Frontal cortex (tissue), 3 donors: ENCODE measurements at regions not wholly inside any gene's neighbourhood (a gene's known extent, or its start where the extent isn't known, plus 50 kb on each side); places are given as distances from the start of the nearest gene placed in this dataset.
"Not testable (repeated sequence)": the region's sequence is repeated elsewhere in the genome, so short reads cannot be mapped to it uniquely, and the experiment has no call there.

ENCODE experiments used
- DNase-seq, 2 donors: peaks; one replicate each; pipeline ENCODE4 v3.0.0; 2012; ENCODE audit warnings: low spot score in 2 of 2
- FAIRE-seq: peaks from 2 replicates; lab custom pipeline; 2012; peaks lifted over from hg19 to GRCh38; lab: Jason Lieb, UNC
- donor health status: control.
- donor health status: control.
- donor health status: control.

DNA sequence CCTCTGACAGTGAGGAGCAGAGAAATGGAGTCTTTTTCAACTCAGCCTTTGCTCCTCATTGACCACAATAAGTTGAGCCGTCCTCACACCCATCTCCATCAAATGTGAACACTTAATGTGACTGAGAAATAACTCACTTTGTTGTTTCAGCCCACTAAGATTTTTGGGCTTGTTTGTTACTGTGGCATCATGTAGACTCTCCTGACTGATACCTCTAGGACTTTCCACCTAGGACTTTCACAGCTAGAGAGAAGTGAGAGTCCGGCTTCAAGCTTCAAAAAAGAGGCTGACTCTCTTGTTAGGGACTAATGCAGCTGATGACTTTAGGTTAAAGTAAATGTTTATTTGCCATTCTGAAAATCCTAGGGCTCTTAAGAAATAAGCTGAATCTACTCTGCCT, 435.0 kb downstream of the TMEM114 start:
- FAIRE-seq (no peak), DNase-seq (no peak)

DNA sequence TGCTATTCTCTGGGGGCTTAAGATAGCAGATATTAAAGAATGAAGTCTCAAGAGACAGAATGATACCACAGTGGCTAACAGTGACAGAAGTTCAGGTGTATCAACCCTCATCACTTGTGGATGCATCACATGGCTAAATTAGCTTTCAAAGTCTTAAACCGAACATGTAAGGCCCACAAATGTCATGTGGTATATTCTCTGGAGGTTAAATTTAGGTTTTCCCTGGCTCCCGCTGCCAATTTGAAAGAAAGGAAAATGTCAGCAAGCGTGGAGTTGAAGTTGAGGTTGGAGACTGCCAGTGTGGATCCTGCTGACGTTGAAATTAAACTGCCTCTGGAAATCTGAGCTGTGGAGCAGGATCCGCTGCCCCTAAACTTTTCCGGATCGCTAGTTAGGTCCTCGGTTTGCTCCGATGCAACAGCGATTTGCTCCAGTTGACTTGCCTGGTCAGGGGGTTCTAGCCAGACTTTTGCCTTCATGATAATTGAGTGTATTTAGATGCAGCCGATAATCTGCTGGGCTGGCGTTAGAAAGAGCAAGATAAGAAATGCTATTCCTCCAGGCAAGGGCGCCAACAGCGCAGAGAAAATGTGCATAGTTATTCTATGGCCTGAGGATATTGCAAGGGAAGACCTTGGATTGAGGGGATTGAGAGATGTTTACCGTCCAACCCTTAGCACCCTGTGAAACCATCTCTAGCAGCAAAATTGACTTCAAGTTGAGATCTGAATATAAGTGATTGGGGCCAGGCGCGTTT, 443.9 kb downstream of the TMEM114 start:
- FAIRE-seq (no peak), DNase-seq (no peak)

DNA sequence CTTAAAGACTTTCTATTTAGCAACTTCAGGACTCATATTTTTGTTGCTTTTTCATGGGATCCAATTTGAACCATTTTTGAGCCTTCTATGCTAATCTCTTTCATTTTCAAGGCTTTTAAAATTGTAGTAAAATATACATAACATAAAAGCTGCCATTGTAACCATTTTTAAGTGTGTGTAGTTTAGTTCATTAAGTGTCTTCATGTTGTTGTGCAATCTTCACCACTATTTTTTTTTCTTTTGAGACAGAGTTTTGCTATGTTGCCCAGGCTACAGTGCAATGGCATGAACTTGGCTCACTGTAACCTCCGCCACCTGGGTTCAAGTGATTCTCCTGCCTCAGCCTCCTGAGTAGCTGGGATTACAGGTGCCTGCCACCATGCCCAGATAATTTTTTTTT, 451.6 kb downstream of the TMEM114 start:
- no peak for FAIRE-seq
- DNase-seq, result no peak

DNA sequence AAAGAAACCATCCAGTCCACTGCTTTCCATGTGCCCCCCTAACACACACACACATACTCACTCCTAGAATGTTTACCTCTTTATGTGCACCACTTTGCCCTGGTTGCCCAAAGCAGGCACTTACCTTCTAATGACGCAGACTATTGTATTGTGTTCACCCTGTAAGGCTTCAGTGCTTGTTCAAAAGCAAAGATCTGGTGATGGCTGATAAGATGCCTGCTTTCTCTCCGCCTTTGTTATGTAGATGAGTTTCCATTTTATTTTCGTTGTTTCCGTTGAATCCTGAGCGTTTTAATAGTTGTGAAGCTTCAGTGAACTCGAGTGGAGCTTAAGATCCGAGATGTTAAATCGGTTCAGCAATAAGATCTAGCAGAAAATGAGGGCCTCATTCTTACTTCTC, 452.7 kb downstream of the TMEM114 start:
- no peak for DNase-seq
- no peak for FAIRE-seq

DNA sequence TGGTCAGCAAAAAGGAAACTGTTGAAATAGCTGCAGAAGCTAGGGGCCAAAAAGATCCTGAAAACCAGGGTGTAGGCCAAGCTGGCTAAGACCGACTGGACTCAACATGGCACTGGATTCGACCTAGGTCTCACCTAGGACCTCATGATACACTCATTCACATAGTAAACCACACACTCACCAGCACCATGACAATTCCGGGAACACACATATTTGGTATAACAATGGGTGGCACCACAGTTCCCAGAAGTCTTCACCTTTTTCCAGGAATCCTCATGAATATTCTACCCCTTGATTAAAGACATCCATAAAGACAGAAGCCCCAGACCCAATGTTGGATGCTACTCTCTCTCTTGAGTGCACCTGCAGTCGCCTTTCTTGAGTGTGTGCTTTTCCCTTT, 460.1 kb downstream of the TMEM114 start:
- DNase-seq (no peak), FAIRE-seq (no peak)

DNA sequence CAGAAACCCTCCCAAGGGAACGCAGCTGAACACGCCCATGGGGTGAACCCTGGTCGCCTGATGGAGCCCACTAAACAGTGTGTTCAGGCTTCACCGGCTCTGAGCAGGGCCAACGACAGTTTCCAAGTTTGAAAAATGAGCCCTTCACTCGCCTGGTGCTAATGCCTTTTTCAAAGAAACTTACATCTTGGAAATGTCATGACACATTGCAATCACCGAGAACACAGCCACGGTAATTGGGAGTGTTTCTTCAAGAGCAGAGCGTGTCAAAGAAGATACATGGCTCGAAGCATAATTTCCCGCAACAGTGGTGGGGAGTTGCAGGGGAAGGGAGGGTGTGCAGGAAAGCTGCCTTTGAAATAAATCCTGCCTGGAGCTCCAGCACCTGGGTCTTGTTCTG, 463.2 kb downstream of the TMEM114 start:
- DNase-seq (no peak), FAIRE-seq (no peak)

DNA sequence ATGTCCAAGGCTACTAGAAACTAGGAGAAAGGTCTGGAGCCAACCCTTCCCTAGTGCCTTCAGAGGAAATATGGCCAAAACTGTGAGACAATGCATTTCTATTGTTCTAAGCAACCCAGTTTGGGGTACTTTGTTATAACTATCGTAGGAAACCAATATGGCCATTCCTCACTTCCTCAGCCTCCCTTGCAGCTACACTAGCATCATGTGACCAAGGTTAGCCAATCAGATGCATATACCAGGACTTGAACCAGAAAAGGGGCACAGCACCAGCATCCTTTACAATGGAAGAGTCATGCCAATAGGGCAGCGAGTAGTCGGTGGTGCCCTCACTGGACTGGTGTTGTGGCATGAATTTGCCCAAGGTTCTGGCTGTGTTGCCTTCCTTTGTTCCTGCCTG, 464.0 kb downstream of the TMEM114 start:
- FAIRE-seq, result no peak
- no peak for DNase-seq

DNA sequence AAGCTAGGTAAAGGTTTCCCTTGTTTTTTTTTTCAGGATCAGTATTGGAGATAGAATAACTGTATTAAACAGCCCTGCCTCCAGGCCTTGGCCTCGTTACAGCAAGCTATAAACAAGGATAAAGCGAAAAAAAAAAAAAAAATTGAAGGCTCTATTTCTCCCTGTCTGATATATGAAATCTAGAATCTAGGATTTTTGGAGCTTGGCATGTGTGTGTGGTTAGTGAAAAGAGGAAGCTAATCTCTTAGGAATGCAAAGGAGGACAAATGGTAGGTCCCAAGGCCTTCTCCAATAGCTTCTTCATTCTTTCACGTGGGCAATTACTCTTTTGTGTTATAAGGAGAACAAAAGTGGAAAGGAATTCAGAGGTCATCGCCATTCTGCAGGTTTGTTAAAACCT, 470.3 kb downstream of the TMEM114 start:
- FAIRE-seq (no peak), DNase-seq (no peak)

DNA sequence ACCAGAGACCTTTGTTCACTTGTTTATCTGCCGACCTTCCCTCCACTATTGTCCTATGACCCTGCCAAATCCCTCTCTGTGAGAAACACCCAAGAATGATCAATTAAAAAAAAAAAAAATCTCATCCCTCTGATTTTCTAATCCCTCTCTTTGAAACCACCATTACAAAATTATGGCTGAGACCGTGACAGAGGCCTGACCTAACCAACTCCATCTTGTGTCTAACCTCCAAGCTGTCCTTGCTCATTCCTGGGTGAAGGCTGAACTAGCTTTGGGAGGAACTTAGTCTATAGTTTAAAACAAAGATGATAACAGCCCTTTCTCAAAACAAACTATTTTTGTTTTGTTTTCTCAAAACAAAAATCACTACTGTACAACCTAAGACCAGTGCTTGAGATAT, 474.5 kb downstream of the TMEM114 start:
- FAIRE-seq, result no peak
- no peak for DNase-seq

DNA sequence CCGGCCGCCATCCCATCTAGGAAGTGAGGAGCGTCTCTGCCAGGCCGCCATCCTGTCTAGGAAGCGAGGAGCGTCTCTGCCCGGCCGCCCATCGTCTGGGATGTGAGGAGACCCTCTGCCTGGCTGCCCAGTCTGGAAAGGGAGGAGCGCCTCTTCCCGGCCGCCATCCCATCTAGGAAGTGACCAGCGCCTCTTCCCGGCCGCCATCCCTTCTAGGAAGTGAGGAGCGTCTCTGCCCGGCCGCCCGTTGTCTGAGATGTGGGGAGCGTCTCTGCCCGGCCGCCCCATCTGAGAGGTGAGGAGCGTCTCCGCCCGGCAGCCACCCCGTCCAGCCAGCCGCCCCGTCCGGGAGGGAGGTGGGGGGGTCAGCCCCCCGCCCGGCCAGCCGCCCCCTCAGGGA, 475.4 kb downstream of the TMEM114 start:
- not testable (repeated sequence) for DNase-seq, FAIRE-seq

DNA sequence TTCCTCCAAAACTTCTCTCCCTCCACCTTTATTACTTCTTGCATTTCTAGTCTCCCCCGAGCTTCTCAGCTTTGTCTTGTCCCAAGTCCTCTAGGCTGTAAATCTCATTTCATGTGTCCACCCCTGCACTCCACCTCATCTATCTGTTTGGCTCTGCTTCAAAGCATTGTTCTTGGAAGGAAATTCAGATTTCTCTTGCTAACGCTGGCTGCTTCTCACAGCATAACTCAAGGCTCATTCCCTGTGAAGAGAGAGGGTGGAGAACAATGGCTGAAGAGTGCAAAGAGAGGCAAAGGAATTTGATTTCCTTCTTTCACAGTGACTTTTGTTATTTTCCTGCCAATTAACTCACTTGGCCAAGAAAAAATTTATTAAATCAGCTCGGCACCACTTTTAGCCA, 476.5 kb downstream of the TMEM114 start:
- DNase-seq, result no peak
- FAIRE-seq, result no peak

DNA sequence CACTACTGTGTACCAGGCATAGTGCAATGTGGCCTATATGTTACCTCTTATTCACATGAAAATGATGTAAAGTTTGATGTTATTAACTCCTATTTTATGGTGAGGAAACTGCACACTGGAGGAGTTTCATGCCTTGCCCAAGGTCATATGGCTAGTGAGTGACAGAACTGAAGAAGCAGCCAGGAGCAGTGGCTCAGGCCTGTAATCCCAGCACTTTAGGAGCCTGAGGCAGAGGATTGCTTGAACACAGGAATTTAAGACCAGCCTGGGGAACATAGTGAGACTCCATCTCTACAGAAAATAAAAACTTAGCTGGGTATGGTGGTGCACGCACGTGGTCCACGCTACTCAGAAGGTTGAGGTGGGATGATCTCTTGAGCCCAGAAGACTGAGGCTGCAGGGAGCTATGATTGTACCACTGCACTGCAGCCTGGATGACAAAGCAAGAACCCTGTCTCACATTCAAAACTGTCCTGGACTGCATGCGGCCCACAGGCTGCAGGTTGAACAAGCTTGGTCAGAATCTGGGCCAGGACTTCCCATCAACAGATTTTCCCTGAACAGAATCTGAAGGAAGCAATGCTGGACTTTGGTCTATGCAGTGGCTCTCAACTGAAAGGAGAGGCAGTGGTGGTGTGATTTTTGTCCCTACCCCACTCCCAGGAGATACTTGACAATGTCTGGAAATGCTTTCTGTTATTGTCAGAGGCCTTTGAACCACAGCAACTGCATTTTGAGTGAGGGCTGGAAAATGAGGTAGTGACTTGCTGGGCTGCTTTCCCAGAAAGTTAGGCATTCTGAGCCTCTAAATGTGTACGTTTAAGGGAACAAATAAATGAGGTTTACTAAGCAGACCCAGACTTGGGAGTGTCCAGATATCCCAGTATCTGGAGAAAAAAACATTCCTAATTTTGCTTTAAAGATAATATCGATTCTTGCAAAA, 479.5 kb downstream of the TMEM114 start:
- DNase-seq (no peak), FAIRE-seq (no peak)

DNA sequence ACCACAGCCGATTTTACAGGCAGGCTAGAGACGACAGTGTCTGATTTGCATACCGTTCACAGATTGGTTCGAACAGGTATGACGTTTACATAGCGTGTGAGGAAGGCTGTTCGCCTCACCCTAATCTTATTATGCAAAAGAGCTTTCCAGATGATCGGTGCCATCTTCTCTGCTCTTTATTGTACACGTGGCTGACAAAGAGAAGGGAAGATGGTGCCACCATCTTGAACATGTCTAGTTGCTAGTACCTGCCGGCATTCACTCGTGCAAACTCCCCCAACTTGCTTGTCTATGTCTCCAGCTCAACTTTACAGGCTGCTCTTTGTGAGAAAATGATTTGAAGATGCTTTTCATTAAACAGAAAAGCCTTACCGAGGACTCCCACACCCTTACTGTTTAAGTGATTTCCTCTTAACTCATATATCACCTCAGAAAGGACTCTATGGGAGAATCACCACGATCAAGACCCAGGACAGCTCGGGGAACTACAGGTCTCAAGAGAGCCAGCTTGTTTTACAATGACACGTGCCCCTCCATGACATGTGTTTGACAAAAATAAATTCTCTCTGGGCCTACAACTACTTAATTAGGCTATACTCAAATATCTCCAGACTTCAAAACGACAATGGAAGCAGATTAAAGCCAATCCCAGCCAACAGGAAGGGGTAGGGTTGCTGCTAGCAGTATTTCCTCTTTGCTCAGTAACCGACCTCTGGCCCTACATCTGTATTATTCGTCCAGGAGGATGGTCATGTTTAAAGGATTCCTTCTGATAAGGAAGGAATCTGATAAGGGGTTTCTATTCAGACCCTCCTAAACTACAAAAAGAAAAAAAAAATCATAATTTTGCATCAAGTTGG, 480.6 kb downstream of the TMEM114 start:
- no peak for FAIRE-seq

DNA sequence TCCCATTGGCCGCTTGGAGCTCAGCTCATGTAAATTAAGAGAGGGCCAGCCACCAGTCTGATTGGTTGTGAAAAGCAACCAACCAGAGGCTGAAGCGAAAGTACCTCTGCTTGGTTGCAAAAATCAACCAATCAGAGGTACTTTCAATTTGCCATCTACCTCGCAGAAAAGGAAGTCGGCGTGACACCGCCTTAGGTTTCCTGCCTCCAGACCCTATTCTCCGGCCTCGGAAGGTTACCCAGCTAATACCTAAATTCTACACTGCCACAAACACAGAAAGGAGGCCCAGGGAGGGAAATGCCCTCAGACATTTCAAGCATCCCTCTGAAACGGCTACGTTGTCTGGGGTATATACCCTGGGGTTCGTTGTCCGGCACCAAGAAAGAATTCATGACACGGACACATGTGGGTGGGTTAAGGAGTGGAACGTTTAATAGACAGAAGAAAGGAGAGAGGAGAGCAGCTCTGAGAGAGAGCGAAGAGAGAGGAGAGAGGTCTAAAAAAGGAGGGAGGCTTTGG, 481.3 kb downstream of the TMEM114 start:
- DNase-seq (no peak), FAIRE-seq (no peak)

More for the DNA sequence above, 480.6 kb downstream of the TMEM114 start:
- DNase-seq, result no peak

DNA sequence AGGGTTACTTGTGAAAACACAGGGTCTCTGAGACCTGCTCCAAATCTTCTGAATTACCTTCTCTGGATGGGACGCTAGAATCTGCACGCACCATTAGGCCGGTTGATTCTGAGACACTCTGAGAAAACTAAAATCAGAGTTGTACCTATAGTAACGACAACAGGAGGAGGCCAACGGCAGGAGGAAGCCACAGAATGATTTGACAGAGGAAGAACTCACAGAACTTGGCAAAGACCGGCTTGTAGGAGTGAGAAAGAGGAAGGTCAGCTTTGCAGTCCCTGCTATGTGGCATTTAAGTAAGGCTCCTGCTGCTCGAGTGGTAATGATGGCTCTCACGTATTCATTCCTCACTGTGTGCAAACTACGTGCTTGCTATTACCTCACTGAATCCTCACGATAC, 483.0 kb downstream of the TMEM114 start:
- no peak for DNase-seq
- FAIRE-seq, result no peak

DNA sequence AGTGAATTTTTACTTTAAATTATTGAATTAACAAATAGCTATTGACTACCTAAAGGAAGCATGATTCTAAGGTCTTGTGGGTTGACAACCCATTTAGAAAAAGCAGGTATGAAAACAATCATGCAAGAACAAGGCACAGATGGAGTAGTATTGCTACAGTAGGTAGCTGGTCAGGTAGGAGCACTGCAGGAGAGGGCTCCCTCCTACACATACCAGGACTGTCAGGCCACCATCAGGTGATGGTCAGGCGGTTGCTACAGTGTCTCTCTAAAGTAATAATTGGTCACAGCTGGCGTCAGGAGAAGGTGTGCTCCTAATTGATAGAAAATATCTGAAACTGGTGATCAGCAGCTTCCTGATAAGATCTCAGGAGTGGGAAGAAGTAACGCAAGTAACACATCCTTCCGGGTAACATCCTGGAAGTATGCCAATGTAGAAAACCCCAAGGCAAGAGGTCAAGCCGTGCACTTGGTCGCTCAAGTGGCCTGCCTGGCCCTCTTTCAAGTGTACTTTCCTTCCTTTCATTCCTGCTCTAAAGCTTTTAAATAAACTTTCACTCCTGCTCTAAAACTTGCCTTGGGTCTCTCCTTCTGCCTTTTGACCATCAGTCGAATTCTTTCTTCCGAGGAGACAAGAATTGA, 486.5 kb downstream of the TMEM114 start:
- FAIRE-seq (no peak), DNase-seq (no peak)

DNA sequence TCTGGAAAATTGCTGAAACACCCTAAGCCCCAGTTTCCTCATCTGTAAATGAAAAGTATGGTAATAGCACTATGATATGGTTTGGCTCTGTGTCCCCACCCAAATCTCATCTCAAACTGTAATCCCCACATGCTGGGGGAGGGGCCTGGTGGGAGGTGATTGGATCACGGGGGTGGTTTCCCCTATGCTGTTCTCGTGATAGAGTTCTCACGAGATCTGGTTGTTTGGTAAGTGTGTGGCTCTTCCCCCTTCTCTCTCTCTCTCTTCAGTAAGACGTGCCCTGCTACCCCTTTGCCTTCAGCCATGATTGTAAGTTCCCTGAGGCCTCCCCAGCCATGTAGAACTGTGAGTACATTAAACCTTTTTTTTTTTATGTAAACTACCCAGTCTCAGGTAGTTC, 490.7 kb downstream of the TMEM114 start:
- FAIRE-seq (no peak), DNase-seq (no peak)

DNA sequence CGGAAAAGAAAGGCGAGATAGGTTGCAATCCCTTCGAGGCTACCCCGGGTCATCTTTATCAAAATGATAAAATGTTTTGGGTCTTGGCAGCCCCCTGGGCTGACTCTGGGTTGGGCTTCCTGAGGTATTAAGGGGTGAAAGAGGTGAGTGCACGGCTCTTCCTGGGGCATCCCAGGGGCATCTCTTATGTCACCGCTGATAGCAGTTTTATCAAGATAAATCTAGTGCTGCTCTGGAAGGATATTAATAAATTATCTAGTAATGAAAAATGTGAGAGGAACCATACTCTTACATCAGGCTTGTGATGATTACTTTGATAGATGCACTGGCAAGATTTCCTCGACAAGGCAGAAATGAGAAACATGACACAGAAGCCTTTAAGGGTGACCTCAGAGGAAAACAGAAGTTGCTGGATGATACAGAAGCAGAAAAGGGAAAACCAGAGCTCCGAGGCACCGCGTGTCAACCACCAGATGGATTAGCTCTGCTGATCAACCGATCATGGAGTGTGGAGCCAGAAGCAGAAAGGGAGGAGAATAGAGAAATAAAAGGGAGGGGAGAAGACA, 491.3 kb downstream of the TMEM114 start:
- FAIRE-seq (no peak), DNase-seq (no peak)

DNA sequence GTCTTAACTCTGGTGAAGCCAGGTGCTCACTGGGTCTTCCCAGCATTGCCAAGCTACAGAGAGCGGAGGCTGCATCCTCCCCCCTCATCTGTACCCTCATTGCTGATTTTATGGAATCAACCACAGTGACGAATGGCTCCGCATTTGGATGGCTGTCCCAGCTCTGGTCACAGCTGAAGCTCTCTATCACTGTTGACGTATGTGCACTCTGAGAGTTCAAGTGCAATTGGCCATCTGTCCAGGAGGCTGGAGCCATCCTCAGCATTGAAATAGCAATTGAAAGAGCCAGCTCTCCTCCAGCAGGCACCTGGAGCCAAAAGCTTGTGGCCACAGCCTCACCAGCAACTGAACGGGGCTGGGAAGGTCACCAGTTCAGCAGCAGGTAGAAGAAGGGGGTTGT, 494.1 kb downstream of the TMEM114 start:
- FAIRE-seq, result no peak

More for the DNA sequence above, 494.1 kb downstream of the TMEM114 start:
- no peak for DNase-seq
